GM18867 (cell line): ENCODE measurements at regions not wholly inside any gene's neighbourhood (a gene's known extent, or its start where the extent isn't known, plus 50 kb on each side); places are given as distances from the start of the nearest gene placed in this dataset.
"Not testable (repeated sequence)": the region's sequence is repeated elsewhere in the genome, so short reads cannot be mapped to it uniquely, and the experiment has no call there.

Source experiments
- ATAC-seq: cut with Tn5 transposase; IDR thresholded peaks from one replicate; pipeline ENCODE4 v1.9.1; 2021; ENCODE audit warnings: mild to moderate bottlenecking, moderate library complexity; ENCODE audit not compliant: unreplicated experiment

GRCh38 chr12:68984796-68985573 is 52.0 kb upstream of the CPM start:
- ATAC-seq: no peak

GRCh38 chr12:68997526-68997925 is 64.6 kb upstream of the CPM start:
- not testable (repeated sequence) for ATAC-seq

- no peak for ATAC-seq
These were observed 65.1 kb upstream of the CPM start for GRCh38 chr12:68998041-68998440.

GRCh38 chr12:69000074-69000473 is 67.1 kb upstream of the CPM start:
- ATAC-seq: no peak

GRCh38 chr12:69000540-69001243 is 67.7 kb upstream of the CPM start:
- ATAC-seq: no peak

GRCh38 chr12:69001251-69001650 is 68.3 kb upstream of the CPM start:
- ATAC-seq: no peak

- ATAC-seq: no peak
These were observed 70.0 kb upstream of the CPM start for GRCh38 chr12:69002969-69003368.

- ATAC-seq: no peak
These were observed 71.0 kb upstream of the CPM start for GRCh38 chr12:69003991-69004390.

- no peak for ATAC-seq
These were observed 74.3 kb upstream of the CPM start for GRCh38 chr12:69007101-69007854.

GRCh38 chr12:69007855-69008351 is 74.9 kb upstream of the CPM start:
- ATAC-seq: no peak

GRCh38 chr12:69008520-69008919 is 75.5 kb upstream of the CPM start:
- ATAC-seq: no peak

GRCh38 chr12:69014047-69014446 is 81.1 kb upstream of the CPM start:
- ATAC-seq: no peak

- no peak for ATAC-seq
These were observed 82.0 kb upstream of the CPM start for GRCh38 chr12:69015017-69015416.

GRCh38 chr12:69015831-69016230 is 82.9 kb upstream of the CPM start:
- no peak for ATAC-seq

- ATAC-seq: no peak
These were observed 86.1 kb upstream of the CPM start for GRCh38 chr12:69019082-69019481.

GRCh38 chr12:69019910-69020309 is 86.9 kb upstream of the CPM start:
- ATAC-seq: no peak

GRCh38 chr12:69022674-69023073 is 89.7 kb upstream of the CPM start:
- ATAC-seq: no peak

GRCh38 chr12:69023840-69024239 is 90.9 kb upstream of the CPM start:
- no peak for ATAC-seq

GRCh38 chr12:69024413-69024812 is 91.4 kb upstream of the CPM start:
- no peak for ATAC-seq

- ATAC-seq: no peak
These were observed 91.9 kb upstream of the CPM start for GRCh38 chr12:69024907-69025306.

GRCh38 chr12:69026336-69026735 is 93.4 kb upstream of the CPM start:
- no peak for ATAC-seq
